ENCODE measurements at regions not wholly inside any gene's neighbourhood (a gene's known extent, or its start where the extent isn't known, plus 50 kb on each side); places are given as distances from the start of the nearest gene placed in this dataset.

DNA sequence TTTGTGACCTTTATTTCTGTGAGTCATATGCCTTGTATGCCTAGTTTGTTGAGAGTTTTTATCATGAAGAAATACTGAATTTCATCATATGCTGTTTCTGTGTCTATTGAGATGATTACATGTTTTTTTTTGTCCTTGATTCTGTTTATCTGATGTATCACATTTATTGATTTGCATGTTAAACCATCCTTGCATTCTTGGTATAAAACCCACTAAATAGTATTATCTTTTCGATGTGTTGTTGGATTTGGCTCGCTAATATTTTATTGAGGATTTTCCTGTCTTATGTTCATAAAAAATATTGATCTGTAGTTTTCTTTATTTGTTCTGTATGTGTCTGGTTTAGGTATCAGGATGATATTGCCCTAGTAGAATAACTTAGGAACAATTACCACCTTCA is 164.7 kb upstream of the CHRM3 start:
- no peak for ATAC-seq
- DNase-seq (ENCODE audit: low spot score): no peak

- DNase-seq (ENCODE audit: low spot score): no peak
- no peak for ATAC-seq
Measured at GRCh38 chr1:239219679-239220078, 166.7 kb upstream of the CHRM3 start.

GRCh38 chr1:239218301-239218700 is 168.1 kb upstream of the CHRM3 start:
- DNase-seq (ENCODE audit: low spot score): no peak
- no peak for ATAC-seq

DNA sequence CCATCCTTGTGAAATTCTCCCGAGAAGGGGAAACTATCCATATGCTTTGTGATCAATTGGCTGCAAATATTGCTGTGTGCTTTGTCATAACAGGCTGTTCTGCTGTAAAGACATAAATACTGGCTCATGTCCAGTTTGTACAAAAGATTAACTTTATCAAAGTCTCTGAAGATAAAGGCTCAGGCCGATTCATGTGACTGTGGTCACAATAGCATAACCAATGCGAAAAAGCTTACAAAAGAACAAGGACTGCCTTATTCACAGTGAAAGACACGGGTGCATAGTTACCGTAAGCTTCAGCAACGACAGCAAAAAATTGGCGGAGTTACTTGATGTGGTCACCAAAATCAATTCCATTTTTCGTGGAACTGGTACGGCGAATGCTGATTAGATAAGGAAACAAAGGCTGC is 173.6 kb upstream of the CHRM3 start:
- ATAC-seq: no peak
- DNase-seq (ENCODE audit: low spot score): no peak

- DNase-seq (ENCODE audit: low spot score) (no peak), ATAC-seq (no peak)
Measured at GRCh38 chr1:239209591-239209990, 176.8 kb upstream of the CHRM3 start.

DNA sequence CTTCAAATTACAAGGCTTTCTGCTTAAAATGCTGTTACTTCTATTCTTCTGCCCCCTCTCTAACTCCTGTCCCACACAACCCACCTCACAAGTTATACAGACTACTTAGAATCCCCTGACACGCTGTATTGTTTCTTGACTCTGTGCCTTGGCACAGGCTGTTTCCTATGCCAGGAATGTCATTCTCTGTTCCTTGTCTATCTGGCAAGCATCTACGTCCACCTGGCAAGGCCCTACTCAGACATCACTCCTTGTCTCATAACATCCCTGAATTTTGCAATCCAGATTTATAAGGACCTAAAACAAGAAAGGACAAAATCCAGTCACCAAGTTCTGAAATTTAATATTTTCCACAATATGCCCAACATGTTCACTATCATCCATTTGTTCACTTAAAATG is 182.0 kb upstream of the CHRM3 start:
- DNase-seq (ENCODE audit: low spot score) (no peak), ATAC-seq (no peak)

DNA sequence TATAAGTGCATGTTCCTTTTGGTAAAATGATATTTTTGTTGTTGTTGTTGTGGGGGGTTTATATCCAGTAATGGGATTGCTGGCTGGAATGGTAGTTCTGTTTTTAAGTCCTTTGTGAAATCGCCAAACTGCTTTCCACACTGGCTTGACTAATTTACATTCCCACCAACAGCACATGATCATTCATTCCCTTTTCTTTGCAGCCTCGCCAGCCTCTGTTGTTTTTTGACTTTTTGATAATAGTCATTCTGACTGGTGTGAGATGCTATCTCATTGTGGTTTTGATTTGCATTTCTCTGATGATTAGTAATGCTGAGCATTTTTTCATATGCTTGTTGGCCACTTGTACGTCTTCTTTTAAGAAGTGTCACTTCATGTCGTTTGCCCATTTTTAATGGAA is 188.5 kb upstream of the CHRM3 start:
- DNase-seq (ENCODE audit: low spot score) (no peak), ATAC-seq (no peak)

DNA sequence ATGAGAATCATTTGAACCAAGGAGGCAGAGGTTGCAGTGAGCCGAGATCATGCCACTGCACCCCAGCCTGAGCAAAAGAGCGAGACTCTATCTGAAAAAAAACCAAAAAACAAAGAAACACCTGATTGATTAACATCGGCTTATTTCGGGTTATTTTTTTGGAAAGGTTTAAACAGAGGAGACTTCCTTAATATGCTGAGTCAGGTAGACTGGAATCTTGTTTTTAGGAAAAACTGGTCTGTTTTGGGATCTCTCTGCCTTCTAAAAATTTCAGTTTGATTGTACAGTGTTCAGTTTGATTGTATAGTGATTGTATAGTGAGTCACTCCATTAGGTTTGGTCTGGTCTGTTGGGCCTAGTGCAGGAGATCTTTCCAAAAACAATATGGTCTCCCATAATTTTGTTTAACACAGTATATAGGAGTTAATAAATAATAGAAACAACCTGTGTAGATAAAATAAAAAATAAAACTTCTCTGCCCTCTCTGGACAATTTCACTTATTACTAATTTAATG is 196.3 kb upstream of the CHRM3 start:
- DNase-seq (ENCODE audit: low spot score): no peak
- no peak for ATAC-seq

DNA sequence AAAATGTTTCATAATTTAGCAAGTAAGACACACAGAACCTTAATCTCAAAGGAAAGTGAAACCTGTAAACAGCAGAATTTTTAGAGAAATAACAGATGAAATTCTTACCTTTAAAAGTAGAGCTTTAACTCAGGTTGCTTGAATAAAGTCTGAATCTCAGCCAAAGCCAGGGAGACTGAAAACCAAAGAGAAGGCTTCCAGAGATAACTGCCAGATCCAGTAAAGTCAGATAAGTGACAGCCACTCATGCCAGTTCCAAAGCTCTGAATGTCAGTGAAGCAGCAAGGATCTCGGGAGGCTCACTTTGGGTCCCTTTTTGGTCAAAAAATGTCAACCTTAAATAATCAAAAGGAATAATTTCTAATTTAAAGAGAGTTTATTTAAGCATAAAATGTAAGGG is 199.9 kb upstream of the CHRM3 start:
- ATAC-seq: peak; percentile 85
- DNase-seq (ENCODE audit: low spot score): no peak

- ATAC-seq: no peak
- DNase-seq (ENCODE audit: low spot score): no peak
Measured at GRCh38 chr1:239185245-239185619, 201.1 kb upstream of the CHRM3 start.

- ATAC-seq (peak; percentile 54), DNase-seq (ENCODE audit: low spot score) (no peak)
Measured at GRCh38 chr1:239184561-239185244, 201.7 kb upstream of the CHRM3 start.

DNA sequence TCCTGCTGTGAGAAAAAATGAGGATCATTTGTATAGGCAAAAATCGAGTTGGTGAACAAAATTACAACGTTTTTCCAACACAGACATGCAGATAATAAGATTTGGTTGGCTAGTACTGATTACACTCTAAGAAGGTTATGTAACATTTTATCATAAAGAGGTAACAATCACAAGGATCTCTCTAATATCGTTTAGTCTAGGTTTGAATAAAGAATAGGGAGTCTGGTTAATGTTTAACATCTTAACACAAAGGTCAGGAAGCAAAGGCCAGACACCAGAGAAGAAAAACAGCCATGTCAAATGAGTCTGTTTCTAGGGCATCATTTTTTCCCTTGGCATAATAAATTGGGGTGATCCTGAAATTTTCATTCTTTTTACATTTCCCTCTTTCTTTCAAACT is 207.4 kb upstream of the CHRM3 start:
- DNase-seq (ENCODE audit: low spot score): no peak
- ATAC-seq: peak; percentile 43

DNA sequence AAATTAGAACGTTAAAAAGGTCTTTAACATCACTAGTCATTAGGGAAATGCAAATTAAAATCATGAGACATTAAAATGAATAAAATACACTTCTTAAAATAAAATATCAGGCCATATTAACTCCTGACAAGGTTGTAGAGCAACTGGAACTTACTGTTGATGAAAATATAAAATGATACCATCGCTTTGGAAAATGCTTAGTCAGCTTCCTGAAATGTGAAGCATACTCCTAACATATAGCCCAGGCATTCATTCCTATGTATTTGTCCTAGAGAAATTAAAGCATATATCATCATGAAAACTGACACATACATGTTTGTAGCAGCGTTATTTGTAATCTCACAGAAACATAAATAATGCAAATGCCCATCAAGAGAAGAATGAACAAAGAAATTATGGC is 211.5 kb upstream of the CHRM3 start:
- DNase-seq (ENCODE audit: low spot score) (no peak), ATAC-seq (no peak)

DNA sequence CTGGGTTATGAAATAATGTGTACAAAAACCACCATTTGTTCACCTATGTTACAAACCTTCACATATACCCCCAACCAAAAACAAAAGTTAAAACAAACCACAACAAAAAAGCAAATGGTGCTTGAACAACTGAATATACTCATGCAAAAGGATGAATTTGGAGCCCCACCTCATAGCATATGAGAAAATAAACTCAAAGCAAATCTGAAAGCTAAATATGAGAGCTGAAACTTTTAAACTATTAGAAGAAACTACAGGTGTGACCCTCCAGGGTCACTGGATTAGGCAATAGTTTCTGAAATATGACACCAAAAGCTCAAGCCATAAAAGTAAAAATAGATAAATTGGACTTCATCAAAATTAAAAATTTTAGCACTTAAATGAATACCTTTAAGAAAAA is 215.5 kb upstream of the CHRM3 start:
- no peak for DNase-seq (ENCODE audit: low spot score)
- no peak for ATAC-seq

DNA sequence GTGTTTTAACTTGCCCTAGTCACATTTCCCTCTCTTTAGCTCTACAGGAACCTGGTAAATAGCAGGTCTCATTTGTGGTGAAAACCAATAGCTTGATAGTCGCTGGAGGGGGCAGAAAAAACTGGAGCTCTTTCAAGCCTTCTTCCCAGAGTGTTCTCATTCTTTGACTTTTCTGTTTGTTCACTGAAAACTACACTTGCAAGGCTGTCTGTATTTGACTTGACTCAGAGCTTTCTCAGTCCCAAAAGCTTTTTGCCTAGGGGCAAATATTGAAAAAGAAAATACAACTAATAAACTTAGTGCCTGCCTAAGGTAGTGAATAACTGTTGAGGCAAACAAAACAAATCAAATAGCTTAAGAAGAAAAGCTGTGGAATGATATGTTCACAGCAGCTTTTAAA is 217.1 kb upstream of the CHRM3 start:
- ATAC-seq: no peak
- no peak for DNase-seq (ENCODE audit: low spot score)

DNA sequence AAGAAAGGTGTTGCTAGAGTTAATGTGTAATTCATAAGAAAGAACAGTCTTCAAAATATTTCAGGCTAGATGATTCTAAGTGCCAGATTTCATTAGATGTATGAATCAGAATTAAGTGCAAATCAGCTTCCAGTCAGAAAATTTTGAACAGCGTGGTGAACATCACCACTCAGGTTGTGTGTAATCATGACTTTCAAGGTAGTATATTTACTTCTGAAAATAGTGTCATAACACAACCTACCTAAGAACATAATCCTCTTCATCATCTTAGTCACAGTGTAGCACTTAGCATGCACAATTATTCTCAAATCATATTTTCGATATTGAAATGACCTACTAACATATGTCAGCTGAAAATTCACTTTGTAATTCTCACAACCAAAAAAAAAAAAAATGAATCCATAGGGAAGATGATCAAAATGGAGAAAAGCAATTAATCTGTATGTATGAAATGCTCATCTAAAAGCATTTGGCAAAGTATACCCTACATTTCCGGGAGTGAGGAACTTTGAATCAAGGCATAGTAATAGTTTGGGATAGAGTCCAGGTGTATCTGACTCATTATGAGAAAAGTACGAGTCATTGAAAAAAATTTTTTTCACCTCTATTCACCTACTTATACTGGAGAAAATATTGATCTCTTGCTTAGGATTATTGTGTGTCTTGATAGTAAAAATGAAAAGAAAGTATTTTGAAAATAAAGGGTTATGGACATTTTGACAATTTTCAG is 221.8 kb upstream of the CHRM3 start:
- DNase-seq (ENCODE audit: low spot score): no peak
- no peak for ATAC-seq

DNA sequence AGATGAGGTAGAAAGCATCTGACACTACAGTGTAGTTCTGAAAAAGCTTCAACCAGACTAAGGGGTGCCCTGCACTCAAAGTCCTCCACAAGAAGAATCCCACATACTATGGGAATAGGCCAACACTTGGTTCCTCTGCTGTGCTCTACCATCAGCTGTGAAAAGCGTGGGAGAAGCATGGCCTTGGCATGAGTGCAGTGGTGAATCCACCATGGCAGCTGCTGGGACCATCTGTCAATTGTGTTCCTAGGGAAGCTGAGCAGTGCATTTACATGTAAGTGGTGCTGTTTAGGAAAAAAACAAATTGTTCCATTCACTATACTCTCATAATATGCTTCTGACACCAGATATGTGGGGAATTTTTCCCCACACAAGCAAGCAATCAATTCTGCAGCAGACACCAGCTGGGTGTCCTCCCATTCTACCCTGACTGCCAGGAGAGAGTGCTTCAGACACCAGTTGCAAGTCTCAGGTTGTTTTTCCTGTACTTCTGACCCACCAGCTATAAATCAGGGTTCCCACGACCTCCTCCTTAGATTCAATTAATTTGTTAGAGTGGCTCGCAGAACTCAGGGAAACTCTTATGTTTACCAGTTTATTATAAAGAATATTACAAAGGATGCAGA is 230.8 kb upstream of the CHRM3 start:
- ATAC-seq (no peak), DNase-seq (ENCODE audit: low spot score) (no peak)

GRCh38 chr1:239151937-239152336 is 234.4 kb upstream of the CHRM3 start:
- no peak for ATAC-seq
- no peak for DNase-seq (ENCODE audit: low spot score)

GRCh38 chr1:239140968-239141367 is 245.4 kb upstream of the CHRM3 start:
- ATAC-seq: no peak
- DNase-seq (ENCODE audit: low spot score): no peak

DNA sequence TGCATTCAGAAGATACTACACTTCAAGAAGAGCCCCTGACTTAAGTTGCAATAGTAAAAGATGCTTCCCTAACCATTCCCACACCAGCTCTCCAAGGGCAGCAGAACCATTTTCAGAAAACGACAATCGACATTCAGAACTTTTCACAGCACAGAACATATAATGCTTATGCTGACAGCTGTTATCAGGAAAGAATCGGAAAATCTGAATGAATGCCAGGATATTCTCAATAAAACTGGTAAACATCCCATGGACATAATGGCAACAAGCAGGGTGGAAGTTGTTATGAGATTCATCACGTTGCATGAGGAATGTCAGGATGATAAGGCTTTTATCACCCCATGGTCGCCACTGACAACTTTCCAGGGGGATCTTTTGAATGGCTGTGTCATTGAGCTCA is 246.6 kb upstream of the CHRM3 start:
- DNase-seq (ENCODE audit: low spot score) (no peak), ATAC-seq (no peak)

DNA sequence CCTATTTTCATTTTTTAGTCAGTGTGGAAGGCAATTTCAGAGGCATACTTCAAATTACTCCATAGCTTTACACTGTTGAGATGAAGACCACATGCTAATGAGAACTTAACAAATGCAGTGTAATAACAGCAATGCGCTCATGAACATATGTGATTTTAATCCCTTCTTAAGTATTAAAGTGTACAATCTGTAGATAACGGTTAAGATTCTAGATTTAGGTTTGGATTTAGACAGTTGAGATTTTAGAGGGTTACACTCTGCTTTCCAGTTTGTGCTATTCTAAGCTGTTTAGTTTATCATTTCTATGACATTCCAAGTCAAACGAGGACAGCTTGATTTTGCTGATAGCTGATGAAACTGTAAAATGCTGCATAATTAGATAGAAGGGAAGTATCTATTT is 257.8 kb upstream of the CHRM3 start:
- no peak for ATAC-seq
- DNase-seq (ENCODE audit: low spot score): no peak

GRCh38 chr1:239126884-239127283 is 259.5 kb upstream of the CHRM3 start:
- ATAC-seq (no peak), DNase-seq (ENCODE audit: low spot score) (no peak)

All from left lobe of liver (tissue), 2 donors.